Ishikawa (cell line): ENCODE measurements at regions not wholly inside any gene's neighbourhood (a gene's known extent, or its start where the extent isn't known, plus 50 kb on each side); places are given as distances from the start of the nearest gene placed in this dataset.

Experiments used
- CEBPB ChIP-seq: IDR thresholded peaks from 2 replicates; pipeline ENCODE4 v1.6.1; 2012
- CREB1 ChIP-seq: IDR thresholded peaks from 2 replicates; pipeline ENCODE4 v1.6.1; 2012; ENCODE audit warnings: low read depth
- EGR1 ChIP-seq: IDR thresholded peaks from 2 replicates; pipeline ENCODE4 v1.6.1; 2012
- EP300 ChIP-seq: IDR thresholded peaks from 2 replicates; pipeline ENCODE4 v1.6.1; 2012; ENCODE audit warnings: borderline replicate concordance
- FOXM1 ChIP-seq: IDR thresholded peaks from 2 replicates; pipeline ENCODE4 v1.6.1; 2012; ENCODE audit warnings: low read depth, borderline replicate concordance
- MAX ChIP-seq: IDR thresholded peaks from 2 replicates; pipeline ENCODE4 v1.6.1; 2012
- NFIC ChIP-seq: IDR thresholded peaks from 2 replicates; pipeline ENCODE4 v1.6.1; 2012
- RAD21 ChIP-seq: IDR thresholded peaks from 2 replicates; pipeline ENCODE4 v1.6.1; 2012; ENCODE audit warnings: low read depth
- REST ChIP-seq: IDR thresholded peaks from 2 replicates; pipeline ENCODE4 v1.6.1; 2012; ENCODE audit warnings: low read depth, mild to moderate bottlenecking
- TAF1 ChIP-seq: IDR thresholded peaks from 2 replicates; pipeline ENCODE4 v1.6.1; 2012; ENCODE audit warnings: low read depth, mild to moderate bottlenecking
- TCF12 ChIP-seq: IDR thresholded peaks from 2 replicates; pipeline ENCODE4 v1.6.1; 2012; ENCODE audit warnings: low read depth
- TEAD4 ChIP-seq: IDR thresholded peaks from 2 replicates; pipeline ENCODE4 v1.6.1; 2012
- USF1 ChIP-seq: IDR thresholded peaks from 2 replicates; pipeline ENCODE4 v1.6.1; 2012
- YY1 ChIP-seq: IDR thresholded peaks from 2 replicates; pipeline ENCODE4 v1.6.1; 2012; ENCODE audit warnings: low read depth
- ZBTB7A ChIP-seq: IDR thresholded peaks from 2 replicates; pipeline ENCODE4 v1.6.1; 2012; ENCODE audit warnings: low read depth

- TF ChIP-seq REST: no peak
- TF ChIP-seq ZBTB7A: no peak
- no peak for TF ChIP-seq EP300
- no peak for TF ChIP-seq CEBPB
- TF ChIP-seq CREB1: no peak
- TF ChIP-seq USF1: no peak
- TF ChIP-seq TEAD4: no peak
- TF ChIP-seq RAD21: no peak
- no peak for TF ChIP-seq EGR1
- TF ChIP-seq MAX: no peak
- no peak for TF ChIP-seq TAF1
- no peak for TF ChIP-seq FOXM1
- no peak for TF ChIP-seq NFIC
- TF ChIP-seq TCF12: no peak
- TF ChIP-seq YY1: no peak
These were observed 1515.4 kb upstream of the DEFB115 start for GRCh38 chr20:29741894-29742698.

- no peak for TF ChIP-seq REST
- TF ChIP-seq RAD21: no peak
- no peak for TF ChIP-seq EGR1
- no peak for TF ChIP-seq EP300
- TF ChIP-seq CEBPB: no peak
- no peak for TF ChIP-seq YY1
- no peak for TF ChIP-seq ZBTB7A
- TF ChIP-seq TEAD4: no peak
- no peak for TF ChIP-seq CREB1
- no peak for TF ChIP-seq NFIC
- TF ChIP-seq USF1: no peak
- no peak for TF ChIP-seq TCF12
- no peak for TF ChIP-seq TAF1
- no peak for TF ChIP-seq FOXM1
- TF ChIP-seq MAX: no peak
These were observed 1514.8 kb upstream of the DEFB115 start for GRCh38 chr20:29742699-29743100.

GRCh38 chr20:29743101-29743931, 1514.1 kb upstream of the DEFB115 start:
- no peak for TF ChIP-seq TAF1
- no peak for TF ChIP-seq TCF12
- TF ChIP-seq EP300: no peak
- TF ChIP-seq USF1: no peak

GRCh38 chr20:29744071-29744470, 1513.4 kb upstream of the DEFB115 start:
- no peak for TF ChIP-seq CREB1
- no peak for TF ChIP-seq TEAD4
- no peak for TF ChIP-seq RAD21
- TF ChIP-seq MAX: no peak
- TF ChIP-seq CEBPB: no peak
- TF ChIP-seq FOXM1: no peak
- TF ChIP-seq ZBTB7A: no peak
- no peak for TF ChIP-seq NFIC

DNA sequence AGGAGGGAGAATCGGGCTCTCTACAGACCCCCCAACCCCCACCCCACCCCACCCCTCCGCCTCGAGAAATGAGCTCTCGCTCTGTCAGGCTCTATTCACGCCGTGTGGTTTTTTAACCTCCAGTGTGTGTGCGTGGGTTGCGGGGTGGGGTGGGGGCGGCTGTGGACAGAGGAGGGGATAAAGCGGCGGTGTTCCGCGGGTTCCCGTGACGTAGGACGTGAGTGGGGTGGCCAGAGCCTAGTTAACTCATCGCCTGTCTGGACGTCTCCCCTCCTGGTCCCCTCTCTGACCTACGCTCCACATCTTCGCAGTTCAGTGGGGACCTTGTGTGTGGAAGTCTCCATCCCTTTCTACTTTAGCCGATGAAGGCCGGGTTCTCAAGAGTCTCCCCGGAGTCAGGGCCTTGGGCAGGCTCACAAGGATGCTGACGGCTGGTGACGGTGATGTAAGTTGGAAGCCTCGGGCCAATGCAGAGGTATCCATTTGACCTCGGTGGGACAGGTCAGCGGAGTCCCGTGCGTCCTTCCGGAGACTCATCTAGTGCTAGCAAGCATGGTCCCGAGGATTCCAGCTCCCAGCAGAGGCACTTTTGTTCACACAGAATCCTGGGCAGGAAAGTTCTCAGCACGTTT, 1507.1 kb upstream of the DEFB115 start:
- no peak for TF ChIP-seq EP300
- no peak for TF ChIP-seq YY1
- TF ChIP-seq CREB1: no peak
- TF ChIP-seq RAD21: no peak
- no peak for TF ChIP-seq TAF1
- TF ChIP-seq EGR1: no peak
- TF ChIP-seq ZBTB7A: no peak
- TF ChIP-seq FOXM1: no peak
- TF ChIP-seq TEAD4: no peak
- no peak for TF ChIP-seq NFIC
- TF ChIP-seq MAX: no peak
- no peak for TF ChIP-seq REST
- TF ChIP-seq CEBPB: no peak
- TF ChIP-seq USF1: no peak
- TF ChIP-seq TCF12: no peak
